Astrocyte of the spinal cord (primary cell): ENCODE measurements at regions not wholly inside any gene's neighbourhood (a gene's known extent, or its start where the extent isn't known, plus 50 kb on each side); places are given as distances from the start of the nearest gene placed in this dataset.

Experiments used
- DNase-seq: peaks from one replicate; pipeline ENCODE4 v3.0.0; 2011; ENCODE audit warnings: low read depth, low spot score
- H3K4me3 ChIP-seq: 2 replicates; pipeline ENCODE4 v1.5.1; 2011; ENCODE audit warnings: low read depth, mild to moderate bottlenecking, low read length, moderate library complexity
- in situ Hi-C: cut with HindIII; loops from 2 replicates; pipeline ENCODE4 v1.10.0; 2017; ENCODE audit warnings: low sequenced_read_pairs
- TF ChIP-seq, protein P1 (sequence below): IDR thresholded peaks from 2 replicates; pipeline ENCODE4 v1.5.1; 2012; ENCODE audit warnings: low read depth, mild to moderate bottlenecking, low read length, inconsistent platforms

DNA sequence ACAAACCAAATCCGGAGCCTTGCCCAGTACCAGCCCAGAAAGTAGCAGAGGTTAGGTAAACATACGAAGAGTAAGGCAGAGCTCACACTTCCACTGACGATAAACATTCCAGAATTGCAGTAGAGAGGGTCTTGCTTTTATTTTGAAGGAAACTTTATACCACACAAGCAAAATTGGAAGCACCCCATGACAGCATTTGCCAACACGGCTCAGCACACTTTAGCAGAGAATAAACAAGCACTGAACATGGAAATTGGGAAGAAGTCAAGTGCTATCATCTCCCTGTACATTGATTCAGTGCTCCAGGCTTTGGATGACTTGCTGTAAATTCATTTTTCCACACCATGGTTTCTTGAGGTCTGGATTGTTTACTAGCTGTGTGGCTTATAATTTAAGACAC is 160.7 kb upstream of the FAM47C start:
- no peak for DNase-seq
- no peak overlapping the region for H3K4me3 ChIP-seq
- in situ Hi-C loops, result no loop called here
- TF ChIP-seq, protein P1, sequence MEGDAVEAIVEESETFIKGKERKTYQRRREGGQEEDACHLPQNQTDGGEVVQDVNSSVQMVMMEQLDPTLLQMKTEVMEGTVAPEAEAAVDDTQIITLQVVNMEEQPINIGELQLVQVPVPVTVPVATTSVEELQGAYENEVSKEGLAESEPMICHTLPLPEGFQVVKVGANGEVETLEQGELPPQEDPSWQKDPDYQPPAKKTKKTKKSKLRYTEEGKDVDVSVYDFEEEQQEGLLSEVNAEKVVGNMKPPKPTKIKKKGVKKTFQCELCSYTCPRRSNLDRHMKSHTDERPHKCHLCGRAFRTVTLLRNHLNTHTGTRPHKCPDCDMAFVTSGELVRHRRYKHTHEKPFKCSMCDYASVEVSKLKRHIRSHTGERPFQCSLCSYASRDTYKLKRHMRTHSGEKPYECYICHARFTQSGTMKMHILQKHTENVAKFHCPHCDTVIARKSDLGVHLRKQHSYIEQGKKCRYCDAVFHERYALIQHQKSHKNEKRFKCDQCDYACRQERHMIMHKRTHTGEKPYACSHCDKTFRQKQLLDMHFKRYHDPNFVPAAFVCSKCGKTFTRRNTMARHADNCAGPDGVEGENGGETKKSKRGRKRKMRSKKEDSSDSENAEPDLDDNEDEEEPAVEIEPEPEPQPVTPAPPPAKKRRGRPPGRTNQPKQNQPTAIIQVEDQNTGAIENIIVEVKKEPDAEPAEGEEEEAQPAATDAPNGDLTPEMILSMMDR, result no peak

DNA sequence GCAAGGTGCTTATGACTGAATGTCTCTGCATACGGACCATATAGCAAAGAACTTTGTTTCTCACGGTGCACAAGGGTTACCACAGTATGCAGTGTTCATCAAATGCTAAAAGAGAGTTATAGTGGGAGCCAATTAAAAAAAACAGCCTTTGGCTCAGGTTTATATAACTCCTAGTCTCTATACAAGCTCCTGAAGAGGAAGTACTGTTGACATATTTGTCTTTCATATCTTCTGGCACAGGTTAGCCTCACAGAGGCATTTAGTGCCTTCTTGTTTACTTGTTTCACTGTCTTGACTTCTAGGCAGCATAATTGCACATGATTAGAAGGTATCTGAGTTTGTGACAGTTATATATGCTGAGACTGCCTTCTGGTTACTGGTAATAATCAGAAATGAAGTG is 158.8 kb upstream of the FAM47C start:
- in situ Hi-C loops, result no loop called here
- DNase-seq, result no peak
- TF ChIP-seq, protein P1, result no peak
- no peak overlapping the region for H3K4me3 ChIP-seq

DNA sequence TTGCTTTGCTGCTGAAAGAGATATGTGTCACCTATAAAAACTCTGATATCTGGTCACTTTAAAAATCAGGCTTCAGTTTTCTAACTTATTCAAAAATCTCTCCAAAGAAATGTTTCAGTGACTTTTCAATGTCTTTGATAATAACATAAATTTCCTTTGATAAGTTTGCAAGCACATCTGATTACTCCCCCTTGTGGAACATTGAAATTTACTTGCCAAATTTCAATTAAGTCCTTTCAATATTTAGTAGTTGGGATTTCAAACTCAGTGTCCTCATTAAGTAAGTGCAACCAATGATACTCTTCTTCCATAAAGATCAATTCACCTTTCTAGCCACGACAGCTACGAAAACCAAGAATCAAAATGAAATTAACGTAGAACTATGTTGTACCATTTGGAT is 151.3 kb upstream of the FAM47C start:
- in situ Hi-C loops, result no loop called here
- peak; percentile 3 for DNase-seq
- H3K4me3 ChIP-seq, result no peak overlapping the region
- TF ChIP-seq, protein P1, result no peak

DNA sequence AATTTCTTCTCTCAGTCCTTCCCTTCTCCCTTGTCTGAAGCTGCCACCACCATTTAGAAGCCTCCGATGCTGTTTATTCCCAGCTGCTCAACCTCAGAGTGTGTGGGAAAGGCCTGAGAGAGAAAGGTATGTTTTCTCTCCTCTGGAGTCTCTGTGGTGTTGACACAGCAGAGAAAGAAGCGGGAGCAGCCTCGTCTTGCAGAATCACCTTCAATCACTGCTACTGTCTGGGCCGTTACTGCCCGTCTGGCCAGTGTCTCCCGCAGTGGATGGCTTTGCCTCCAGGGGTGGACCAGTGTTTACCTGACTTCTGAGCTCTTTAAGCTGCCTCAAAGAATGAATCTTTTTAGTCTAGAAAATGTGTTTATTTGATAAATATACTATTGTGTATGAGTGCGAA is 148.9 kb upstream of the FAM47C start:
- no peak overlapping the region for H3K4me3 ChIP-seq
- no peak for DNase-seq
- in situ Hi-C loops, result no loop called here
- TF ChIP-seq, protein P1, result no peak

DNA sequence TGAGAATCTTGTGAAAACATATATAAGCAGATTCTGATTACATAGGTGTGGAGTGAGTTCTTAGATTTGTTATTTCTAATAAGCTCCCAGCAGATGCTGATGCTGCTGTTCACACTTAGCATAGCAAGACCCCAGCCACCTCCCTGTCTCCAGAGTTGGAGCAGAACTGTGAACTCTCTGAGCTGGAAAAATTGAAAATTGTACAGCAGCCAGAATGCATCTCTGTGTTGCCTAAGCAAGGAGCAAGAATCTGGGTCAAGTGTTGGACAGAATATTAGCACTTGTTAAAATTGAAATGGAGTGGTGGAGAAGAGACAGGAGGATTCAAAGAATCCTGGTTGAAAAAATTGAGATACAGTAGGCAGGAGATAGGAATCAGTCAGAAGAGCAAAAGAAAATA is 146.6 kb upstream of the FAM47C start:
- H3K4me3 ChIP-seq, result no peak overlapping the region
- in situ Hi-C loops, result no loop called here
- TF ChIP-seq, protein P1, result no peak
- no peak for DNase-seq

DNA sequence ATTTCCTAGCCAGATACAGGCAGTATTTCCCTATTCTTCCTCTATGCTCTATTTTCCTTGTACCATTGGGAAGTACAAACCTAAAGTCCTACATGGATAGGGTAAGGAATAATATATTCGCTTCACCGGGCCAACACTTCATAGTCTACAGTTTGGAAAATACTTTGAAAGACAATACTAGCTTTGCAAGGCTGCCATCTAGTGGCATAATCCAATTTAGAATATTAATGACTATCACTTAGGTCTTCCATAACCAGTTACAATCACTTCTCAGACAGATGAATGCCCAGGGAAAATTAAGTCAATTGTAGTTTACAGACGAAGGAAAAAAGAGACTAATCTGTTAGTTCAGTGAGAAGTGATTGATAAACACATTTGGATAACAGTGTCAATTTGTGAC is 141.0 kb upstream of the FAM47C start:
- TF ChIP-seq, protein P1, result peak; percentile 43
- in situ Hi-C loops, result no loop called here
- peak; percentile 20 for DNase-seq
- H3K4me3 ChIP-seq, result no peak overlapping the region

DNA sequence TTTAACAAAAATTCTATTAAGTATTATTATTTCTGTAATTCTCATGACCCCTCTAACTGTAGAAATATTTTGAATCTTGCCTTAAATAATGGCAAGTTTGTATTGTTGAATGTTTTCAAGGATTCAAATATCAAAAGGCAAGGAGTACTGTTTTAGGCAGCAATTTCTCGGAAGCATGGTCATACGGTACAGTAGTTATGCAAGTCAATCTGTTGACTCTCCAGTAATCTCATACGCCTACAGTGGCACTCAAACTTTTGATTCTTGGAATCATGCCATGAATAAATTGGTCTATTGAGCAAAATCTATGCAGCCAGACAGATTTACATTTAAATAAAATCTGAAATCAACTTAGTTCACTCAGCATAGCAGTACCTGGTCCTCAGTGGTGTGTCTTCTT is 139.6 kb upstream of the FAM47C start:
- no peak overlapping the region for H3K4me3 ChIP-seq
- TF ChIP-seq, protein P1, result no peak
- no peak for DNase-seq
- in situ Hi-C loops, result no loop called here
